ENCODE measurements at regions not wholly inside any gene's neighbourhood (a gene's known extent, or its start where the extent isn't known, plus 50 kb on each side); places are given as distances from the start of the nearest gene placed in this dataset.
"Not testable (repeated sequence)": the region's sequence is repeated elsewhere in the genome, so short reads cannot be mapped to it uniquely, and the experiment has no call there.

DNA sequence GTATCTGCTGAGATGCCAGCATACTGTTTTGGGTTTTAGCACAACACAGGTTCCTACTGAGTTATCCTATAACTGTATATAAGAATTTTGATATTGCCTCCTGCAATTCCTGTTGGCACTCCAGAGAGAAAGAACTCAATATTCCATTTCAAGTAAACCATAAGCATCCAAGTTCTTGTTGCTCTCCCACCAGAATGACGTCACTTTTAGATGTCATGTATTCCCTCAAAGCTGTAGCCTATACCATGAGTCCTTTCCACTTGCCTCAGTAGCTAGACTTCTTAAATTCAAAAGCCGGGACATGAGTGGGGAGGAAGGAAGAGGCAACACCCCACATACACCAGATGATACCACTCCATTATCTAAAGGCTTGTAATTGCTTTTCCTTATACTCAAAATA is 171.5 kb downstream of the ALDH8A1 start:
- ATAC-seq, result no peak

DNA sequence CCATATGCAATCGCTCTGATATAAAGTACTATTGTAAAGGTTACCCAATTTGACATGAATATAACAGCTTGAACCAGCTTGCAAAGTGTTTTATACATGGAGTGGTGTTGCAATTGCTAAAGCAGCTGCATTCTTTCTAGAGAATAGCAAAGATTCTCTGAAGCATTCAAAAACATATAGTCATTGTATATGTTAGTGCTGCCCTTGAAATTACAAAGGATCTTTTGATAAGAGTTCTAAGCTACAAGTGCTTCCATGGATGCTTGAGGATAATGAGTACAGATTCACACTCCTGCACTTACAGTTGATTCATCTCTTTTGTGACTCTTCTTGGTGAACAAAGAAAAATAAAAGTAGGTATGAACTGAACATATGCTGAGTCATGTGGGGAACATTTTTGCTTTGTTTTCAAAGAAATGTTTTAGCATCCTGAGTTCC is 175.7 kb downstream of the ALDH8A1 start:
- no peak for ATAC-seq

DNA sequence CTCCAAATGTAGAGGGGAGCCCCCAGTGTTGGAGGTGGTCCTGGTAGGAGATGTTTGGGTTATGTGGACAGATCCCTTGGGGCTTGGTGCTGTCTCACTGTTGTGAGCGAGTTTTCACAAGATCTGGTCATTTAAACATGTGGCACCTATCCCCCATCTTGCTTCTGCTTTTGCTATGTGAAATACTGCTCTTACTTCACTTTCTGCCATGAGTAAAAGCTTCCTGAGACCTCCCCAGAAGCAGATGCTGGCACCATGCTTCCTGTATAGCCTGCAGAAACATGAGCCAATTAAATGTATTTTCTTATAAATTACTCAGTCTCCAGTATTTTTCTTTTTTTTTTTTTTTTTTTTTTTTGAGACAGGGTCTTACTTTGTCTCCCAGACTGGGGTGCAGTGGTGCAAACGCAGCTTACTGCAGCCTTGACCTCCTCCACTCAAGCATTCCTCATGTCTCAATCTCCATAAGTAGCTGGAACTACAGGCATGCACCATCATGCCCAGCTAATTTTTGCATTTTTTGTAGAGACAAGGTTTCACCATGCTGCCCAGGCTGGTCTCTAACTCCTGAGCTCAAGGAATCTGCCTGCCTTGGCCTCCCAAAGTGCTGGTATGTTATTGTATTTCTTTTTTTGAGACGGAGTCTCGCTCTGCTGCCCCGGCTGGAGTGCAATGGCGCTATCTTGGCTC is 177.1 kb downstream of the ALDH8A1 start:
- no peak for ATAC-seq

DNA sequence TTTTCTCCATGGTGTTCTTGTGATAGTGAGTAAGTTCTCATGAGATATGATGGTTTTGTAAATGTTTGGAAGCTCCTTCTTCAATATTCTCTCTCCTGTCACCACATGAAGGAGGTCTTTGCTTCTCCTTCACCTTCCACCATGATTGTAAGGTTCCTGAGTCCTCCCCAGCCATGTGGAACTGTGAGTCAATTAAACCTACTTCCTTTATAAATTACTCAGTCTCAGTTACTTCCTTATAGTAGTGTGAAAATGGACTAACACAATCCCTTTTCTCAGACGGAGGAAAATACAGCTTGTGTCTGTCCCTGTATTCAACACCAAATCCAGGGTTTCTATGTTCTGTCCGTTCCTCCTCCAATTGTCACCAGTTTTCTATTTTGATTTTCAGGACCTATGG is 181.0 kb downstream of the ALDH8A1 start:
- ATAC-seq, result no peak

DNA sequence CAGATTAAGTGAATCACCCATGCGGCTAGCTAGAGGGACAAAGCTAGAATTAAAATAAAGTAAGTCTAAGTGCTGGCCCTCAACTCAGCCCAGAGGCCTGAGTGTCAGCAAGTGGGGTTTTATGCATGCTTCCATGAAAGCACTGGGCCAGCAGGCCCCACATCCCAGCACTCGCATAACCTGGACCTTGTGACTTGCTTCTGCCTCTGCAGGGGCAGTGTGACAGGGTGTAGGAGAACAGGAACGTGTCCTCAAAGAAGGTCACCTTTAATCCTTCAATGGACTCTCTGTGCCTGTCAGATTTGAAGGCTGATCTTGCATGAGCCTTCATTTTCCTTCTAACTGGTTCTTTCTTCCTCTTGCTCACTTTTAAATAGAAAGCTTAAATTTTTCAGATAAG is 183.4 kb downstream of the ALDH8A1 start:
- ATAC-seq, result no peak

DNA sequence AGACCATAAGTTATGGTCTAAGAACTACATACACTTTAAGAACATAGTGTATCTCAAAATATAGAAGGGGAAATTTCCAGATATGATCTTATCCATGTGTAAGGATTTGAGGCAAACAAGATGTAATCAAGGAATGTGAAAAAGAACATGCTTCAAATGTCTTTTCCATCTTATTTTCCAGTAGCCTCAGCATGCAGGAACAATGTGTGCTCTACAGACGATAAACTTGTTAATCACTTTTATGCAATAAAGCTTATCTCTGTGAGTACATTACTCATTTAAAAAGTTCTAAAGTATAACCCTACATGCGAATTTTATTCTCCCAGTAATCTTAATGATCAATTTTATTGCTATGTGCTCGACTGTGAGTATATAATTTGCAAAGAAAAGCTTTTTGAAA is 185.2 kb downstream of the ALDH8A1 start:
- ATAC-seq, result no peak

DNA sequence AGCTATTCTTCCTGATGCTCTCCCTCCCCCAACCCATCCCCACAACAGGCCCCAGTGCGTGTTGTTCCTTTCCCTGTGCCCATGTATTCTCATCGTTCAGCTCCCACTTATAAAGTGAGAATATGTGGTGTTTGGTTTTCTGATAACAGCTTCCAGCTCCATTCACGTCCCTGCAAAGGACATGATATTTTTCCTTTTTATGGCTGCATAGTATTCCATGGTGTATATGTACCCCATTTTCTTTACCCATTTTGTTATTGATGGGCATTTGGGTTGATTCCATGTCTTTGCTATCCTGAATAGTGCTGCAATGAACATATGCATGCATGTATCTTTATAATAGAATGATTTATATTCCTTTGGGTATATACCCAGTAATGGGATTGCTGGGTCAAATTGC is 186.3 kb downstream of the ALDH8A1 start:
- ATAC-seq, result not testable (repeated sequence)

DNA sequence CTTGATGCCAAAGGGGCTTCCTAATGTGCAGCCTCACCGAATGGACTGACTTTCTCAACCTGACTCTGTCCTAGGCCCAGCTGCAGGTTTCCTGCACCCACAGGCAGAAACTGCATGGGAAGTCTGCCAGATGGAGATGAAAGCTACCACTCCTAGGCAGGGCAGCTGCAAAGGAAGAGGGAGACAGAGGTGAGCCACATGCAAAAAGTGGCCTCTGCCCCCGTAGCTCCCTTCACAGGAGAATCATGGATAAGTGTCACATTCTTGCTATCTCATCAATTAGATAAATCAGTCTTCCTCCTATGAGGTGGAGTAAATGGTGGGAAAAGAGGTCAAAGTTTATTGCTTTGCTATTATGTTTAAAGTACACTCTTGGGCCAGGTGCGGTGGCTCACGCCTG is 191.3 kb downstream of the ALDH8A1 start:
- ATAC-seq, result no peak

DNA sequence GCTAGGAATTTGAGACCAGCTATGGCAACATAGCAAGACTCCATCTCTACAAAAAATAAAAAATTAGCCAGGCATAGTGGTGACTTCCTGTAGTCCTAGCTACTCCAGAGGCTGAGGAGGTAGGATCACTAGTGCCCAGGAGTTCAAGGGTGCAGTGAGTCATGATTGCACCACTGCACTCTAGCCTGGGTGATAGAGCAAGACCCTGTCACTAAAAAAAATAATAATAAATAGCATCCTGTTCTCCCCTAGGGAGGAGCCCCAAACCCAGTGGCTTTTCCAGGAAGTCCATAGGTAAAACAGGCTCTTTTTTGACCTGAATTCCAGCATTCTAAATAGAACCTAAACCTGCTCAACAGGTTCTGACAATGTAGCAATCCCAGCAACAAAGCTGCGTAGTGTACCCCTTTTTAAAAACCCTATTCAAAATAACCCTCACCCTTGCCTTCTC is 192.0 kb downstream of the ALDH8A1 start:
- ATAC-seq, result peak; percentile 74

DNA sequence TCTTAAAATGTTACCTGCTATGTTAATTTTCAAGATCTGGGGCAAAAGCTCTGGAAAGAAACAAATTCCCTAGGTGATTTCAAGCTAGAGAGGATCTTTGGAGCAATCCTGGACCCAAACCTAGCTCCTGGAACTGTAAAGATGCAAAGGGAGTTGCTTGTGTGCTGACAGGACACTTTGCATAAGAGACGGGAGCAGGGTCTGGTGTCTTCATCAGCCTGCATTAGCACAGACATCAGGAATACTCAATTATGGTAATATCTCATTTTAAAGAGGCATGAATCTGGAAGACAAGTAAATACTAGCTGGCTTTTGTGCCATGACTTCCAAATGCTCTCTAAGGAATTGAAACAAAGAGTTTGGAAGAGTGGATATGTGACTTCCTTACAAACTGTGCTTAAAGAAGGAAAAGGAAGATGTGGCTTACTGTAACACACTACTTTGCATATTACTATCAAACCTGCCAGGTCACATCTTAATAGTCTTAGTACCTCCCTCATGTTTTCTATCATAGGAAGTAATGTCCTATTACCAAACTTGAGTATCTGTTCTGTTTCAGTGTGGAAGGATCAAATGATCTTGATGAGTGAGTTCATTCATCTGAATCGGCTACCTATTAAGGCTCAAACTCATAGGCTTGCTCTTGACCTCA is 193.4 kb downstream of the ALDH8A1 start:
- ATAC-seq, result peak; percentile 54

DNA sequence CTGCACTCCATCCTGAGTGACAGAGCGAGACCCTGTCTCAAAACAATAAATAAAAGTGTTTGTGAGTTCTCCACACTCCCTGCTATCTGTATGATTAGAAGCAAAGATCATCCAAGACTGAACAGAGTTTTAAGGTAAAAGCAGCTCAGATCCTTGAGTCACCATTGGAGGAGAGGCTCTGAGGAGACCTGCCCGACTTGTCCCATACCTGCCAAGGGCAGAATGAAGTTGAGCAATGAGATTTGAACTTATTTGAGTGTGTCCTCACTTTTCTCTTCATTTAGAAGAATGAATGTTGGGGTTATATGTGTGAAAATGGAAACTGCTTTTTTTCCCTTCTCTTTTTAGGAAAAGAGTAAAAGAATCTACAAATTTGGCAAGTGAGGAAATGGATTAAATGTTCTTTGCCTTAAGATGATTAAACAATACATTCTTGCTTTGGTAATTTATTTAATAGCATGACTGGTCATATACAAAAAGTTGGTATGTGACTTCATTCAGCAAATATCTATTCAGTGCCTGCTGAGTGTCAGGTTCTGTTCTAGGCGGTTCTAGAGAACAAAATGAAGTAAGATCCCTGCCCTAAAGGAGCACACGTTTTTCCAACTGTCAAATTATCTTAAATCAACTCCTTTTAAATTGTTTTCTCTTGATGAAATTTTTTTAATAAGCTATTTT is 195.7 kb downstream of the ALDH8A1 start:
- ATAC-seq, result peak; percentile 77

DNA sequence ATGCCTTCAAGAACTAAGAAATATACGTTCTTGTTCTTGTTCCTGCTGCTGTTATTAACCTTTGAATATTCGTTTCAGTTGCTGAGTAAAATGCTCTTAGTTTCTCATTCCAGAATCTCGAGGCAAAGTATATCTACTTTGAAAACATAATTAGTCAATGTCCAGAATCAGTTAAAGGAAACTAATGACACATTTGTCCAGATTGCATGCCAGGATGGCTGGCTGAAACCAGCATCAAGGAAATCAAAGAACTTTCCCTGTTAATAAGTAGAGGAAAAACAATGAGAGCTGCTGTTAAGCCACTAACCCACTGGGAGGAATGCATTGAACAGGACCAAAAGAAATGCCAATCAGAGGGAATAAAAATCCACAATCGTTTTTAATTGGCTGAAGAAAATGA is 196.9 kb downstream of the ALDH8A1 start:
- ATAC-seq, result no peak

DNA sequence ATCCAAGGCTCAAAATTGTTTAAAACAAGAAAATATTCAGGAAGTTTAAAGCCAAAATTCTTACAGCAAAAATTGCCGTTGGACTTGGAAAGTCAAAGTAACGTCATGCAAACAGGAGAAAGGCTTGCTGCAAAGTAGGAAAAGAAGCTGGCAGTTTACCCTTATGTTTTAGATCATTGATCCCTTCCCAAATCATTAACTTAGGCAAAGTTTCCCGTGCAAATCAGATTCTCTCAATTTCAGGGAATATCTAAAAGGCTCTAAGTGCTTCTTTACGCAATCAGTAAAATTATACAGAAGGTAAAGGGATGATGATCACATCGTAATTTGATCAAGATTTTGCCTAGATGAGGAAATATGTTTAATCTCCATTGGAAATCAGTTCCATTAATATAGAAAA is 197.5 kb downstream of the ALDH8A1 start:
- ATAC-seq, result no peak

DNA sequence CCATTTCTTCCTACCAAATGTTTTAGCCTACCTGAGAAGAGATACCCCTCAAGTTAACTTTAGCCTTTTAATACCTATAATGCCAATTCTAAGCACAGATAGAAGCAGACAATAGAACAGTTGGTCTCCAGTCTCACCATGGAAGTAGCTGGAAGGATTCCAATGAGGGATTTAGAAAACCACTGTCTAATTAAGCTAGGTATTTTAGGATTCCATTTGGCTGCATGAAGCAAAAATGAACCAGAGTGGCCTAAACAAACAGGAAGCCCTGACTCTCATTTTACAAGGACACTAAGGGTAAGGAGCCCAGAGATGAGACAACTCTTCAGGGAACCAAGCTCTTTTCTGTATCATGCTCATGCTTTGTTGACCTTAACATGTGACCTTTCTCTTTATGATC is 199.2 kb downstream of the ALDH8A1 start:
- ATAC-seq, result no peak

DNA sequence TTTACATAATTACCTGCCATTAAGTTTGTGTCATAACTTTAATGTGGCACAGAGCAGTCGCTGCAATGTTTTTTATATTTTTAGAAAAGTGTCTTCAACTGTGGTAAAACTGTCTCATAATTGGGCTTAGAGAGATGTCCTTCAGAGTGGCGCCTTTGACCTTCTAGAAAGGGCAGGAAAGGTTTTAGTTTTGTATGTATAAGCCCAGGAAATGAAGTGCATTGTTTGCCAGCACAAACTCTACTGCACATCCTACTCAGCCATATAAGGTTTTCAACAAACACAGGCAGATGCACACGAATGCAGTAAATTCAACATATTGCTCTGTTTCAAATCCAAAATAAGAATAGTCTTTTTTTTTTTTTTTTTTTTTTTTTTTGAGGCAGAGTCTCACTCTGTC is 201.4 kb downstream of the ALDH8A1 start:
- ATAC-seq, result no peak

DNA sequence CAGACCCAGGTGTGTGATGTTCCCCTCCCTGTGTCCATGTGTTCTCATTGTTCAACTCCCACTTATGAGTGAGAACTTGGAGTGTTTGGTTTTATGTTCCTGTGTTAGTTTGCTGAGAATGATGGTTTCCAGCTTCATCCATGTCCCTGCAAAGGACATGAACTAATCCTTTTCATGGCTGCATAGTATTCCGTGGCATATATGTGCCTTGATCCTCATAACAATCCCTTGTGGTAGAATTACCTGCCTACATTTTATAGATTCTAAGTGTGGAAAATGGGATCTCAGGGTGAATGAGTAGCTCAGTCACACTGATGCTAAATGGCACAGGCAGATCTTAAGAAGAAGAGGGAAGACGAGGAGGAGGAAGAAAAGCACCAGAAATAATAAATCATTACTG is 202.7 kb downstream of the ALDH8A1 start:
- ATAC-seq, result not testable (repeated sequence)

DNA sequence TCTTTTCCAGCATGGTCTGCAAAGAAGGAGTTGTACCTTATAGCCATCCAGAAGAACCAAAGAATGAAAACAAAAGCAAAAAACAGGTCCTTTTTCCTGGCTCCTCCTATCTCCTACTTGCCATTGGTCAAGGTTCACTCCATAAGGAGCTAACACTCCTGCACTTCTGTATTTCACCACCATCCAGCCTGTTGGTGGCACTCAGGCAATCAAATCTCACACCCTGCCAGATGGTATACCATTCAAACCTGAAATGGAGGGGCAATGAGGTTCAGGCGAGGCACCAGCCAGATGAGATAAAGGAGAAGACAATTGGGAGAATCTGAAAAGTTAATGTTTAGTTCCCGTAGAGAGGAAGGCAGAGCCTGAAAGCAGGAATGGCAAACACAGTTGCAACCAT is 203.8 kb downstream of the ALDH8A1 start:
- no peak for ATAC-seq

DNA sequence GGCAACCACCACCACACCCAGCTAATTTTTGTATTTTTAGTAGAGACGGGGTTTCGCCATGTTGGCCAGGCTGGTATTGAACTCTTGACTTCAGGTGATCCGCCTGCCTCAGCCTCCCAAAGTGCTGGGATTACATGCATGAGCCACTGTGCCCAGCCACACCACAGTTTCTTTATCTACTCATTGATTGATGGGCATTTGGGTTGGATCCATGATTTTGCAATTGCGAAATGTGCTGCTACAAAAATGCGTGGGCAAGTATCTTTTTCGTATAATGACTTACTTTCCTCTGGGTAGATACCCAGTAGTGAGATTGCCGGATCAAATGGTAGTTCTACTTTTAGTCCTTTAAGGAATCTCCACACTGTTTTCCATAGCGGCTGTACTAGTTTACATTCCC is 204.7 kb downstream of the ALDH8A1 start:
- ATAC-seq, result not testable (repeated sequence)

DNA sequence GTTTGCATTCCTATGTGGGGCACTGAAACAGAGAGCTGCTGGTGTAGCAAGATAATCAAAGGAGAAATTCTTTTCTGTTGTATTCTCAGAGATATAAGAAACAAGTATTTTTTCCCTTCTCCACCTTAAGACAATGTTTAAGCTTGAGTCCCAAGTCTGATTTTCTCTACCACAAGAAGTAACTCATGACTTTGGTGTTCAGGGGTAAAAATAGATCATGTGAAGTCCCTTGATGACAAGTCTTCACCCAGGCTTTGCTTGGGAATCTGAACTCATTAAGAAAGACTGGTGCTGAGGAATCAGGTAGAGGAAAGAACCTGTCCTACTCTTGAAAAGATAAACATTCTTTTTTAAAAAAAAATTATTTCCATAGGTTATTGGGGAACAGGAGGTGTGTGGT is 205.6 kb downstream of the ALDH8A1 start:
- no peak for ATAC-seq

DNA sequence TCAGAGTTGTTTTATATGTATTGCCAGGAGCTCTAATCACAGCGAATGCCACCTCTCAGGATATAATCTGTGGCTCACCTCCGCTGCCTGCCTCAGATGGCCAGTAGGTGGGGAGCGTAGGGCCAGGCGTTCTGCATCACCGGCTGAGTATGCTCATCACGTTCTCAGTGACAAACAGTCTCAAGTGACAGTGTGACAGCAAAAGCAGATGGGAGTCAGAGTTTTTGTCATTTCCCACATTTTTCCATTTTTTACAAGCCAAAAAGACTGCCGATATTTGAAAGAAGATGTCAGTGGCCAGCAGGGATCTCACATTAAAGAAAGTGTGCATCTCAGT is 208.7 kb downstream of the ALDH8A1 start:
- ATAC-seq, result no peak

DNA sequence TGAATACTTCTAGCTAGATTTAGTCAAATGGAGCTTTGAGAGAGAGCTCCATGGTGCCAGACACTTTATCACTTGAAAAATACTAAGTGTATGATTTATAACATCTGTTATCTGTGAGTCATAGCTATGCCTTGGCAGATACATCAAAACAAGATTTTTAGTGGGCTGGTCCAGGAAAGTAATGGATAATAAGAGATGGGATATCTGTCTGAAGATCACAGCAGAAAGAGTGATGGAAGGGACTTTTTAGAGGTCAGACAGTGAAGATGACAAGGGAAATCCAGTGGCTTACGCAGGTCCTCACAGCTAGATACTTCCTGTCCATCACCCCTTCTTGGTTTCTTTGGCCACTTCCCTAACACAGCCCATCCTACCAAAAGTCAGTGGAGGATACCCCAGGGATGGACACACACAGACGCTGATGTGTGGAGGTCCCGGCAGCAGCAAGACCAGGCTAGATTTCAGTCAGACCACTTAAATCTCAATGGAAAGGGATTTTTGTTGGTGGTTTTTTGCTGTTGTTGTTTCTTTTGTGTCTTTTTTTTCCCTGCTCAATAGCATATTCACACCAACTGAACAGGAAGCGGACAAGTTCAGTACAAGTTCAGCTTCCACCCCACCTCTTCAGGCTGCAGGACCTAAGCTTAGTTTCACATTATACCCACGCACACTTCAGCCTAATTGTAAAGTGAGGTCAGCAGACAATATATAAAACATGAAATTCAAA is 209.3 kb downstream of the ALDH8A1 start:
- no peak for ATAC-seq

DNA sequence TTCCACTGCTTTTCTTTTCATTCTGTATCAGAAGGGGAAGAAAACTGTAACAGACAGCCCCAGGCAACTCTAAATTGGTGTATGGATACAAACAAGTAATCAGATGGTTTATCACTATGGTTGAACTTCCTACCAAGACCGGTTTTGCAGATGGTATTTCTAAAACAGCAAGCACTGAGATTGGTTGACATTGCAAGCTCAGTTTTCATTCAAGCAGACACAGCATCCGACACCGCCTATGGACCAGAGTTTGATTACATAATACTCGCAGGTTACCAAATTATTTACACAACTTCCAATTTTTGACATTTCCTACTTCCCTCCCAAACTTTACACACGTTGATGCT is 209.9 kb downstream of the ALDH8A1 start:
- peak; percentile 39 for ATAC-seq

DNA sequence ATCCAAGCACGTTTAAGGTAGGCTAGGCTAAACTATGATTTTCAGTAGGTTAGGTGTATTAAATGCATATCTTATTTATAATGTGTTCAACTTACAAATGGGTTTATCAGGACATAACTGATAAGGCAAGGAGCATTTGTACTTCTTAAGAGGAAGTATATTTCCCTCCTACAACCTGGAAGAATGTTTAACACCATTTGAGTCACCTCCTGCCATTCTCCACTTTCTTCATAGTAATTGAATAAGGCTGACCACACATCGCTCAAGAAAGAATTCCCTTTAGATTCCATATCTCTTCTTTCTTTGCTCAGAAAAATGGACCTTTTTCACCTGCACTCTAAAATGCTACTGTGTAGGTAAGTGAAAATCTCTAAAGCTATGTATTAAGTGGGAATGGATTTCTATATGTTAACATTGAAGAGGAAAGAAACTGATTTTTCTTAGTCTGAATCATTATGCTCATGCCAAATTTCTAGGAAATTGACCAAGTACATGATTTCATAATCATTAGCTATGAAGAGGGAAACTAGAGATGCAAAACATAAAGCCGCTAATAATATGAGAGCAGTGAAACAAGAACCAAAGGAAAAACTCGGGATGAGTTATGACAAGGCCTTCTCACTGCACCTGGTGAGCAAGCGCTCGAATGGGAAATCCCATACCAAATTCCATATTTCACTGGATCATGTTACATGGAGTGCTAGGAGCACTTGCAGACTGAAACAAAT is 210.4 kb downstream of the ALDH8A1 start:
- no peak for ATAC-seq

Data from esophagus mucosa (tissue), 1 donor.